ENCODE measurements at regions not wholly inside any gene's neighbourhood (a gene's known extent, or its start where the extent isn't known, plus 50 kb on each side); places are given as distances from the start of the nearest gene placed in this dataset.

DNA sequence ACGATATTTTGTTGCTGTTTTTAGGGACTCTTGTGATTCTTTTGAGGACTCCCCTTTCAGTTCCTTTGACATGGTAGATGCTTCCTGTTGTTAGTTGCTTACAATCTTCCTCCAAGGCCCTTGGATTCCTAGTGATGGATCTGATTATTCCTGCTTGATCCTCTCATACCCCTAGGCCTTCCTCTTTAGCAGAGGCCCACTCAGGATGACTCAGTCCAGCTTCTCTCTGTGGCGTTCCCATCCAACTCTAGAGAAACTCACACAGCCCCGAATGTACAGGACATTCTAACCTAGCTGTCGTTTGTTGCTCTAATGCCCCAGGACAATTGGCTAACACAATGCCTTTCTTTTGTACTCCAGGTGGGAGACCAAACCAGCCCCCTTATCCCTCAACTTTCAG is 191.4 kb downstream of the POSTN start:
- Histone ChIP-seq H3K36me3 (replicated peaks in 1 of 2) (no peaks in the 10 kb centered on the region), H3K27ac (no peak overlapping the region), H3K4me3 (no peak overlapping the region), H3K9me3 (replicated peaks in 1 of 3) (no peaks in the 10 kb centered on the region), H3K27me3 (no peaks in the 10 kb centered on the region), H3K4me1 (replicated peaks in 1 of 2) (no peaks in the 10 kb centered on the region)
- intact Hi-C loops (cut with DNase I) = no loop called here
- TF ChIP-seq, protein P1, sequence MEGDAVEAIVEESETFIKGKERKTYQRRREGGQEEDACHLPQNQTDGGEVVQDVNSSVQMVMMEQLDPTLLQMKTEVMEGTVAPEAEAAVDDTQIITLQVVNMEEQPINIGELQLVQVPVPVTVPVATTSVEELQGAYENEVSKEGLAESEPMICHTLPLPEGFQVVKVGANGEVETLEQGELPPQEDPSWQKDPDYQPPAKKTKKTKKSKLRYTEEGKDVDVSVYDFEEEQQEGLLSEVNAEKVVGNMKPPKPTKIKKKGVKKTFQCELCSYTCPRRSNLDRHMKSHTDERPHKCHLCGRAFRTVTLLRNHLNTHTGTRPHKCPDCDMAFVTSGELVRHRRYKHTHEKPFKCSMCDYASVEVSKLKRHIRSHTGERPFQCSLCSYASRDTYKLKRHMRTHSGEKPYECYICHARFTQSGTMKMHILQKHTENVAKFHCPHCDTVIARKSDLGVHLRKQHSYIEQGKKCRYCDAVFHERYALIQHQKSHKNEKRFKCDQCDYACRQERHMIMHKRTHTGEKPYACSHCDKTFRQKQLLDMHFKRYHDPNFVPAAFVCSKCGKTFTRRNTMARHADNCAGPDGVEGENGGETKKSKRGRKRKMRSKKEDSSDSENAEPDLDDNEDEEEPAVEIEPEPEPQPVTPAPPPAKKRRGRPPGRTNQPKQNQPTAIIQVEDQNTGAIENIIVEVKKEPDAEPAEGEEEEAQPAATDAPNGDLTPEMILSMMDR (IDR thresholded peaks at IDR 0.05) = no peak
- TF ChIP-seq POLR2A (IDR thresholded peaks at IDR 0.05) = no peak
- 57 to 78% (median 70%) methylated on average over 4 of the region's 4 CpGs for WGBS, 4 donors
- DNase-seq = no peak

DNA sequence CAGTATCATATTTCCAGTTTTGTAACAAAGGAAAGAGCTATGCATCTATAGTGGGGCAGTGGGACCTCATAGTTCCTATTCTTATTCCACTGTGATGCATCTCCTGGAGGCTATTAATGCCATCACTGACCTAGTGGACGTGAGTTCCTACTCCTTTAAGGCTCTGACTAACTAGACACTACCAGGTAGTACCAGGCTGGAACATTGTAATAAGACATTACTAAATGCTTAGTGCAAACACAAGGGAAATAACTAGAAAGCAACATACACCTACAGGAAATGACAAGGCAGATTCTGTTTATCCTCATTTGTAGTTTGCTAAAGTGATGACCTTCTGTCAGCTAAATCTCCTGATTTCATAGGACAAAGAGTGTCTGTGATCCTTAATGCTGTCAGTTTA is 192.5 kb downstream of the POSTN start:
- intact Hi-C loops (cut with DNase I) = no loop called here
- no peak overlapping the region for H3K4me3 ChIP-seq
- no peaks in the 10 kb centered on the region for H3K9me3 ChIP-seq (replicated peaks in 1 of 3)
- TF ChIP-seq, protein P1 (IDR thresholded peaks at IDR 0.05) = no peak
- no peak for TF ChIP-seq POLR2A (IDR thresholded peaks at IDR 0.05)
- WGBS, 4 donors = 40 to 64% (median 55%) methylated on average over 1 of the region's 1 CpG
- no peak for DNase-seq
- H3K4me1 ChIP-seq (replicated peaks in 1 of 2) = no peaks in the 10 kb centered on the region
- H3K36me3 ChIP-seq (replicated peaks in 1 of 2) = no peaks in the 10 kb centered on the region
- no peaks in the 10 kb centered on the region for H3K27me3 ChIP-seq
- H3K27ac ChIP-seq = no peak overlapping the region

DNA sequence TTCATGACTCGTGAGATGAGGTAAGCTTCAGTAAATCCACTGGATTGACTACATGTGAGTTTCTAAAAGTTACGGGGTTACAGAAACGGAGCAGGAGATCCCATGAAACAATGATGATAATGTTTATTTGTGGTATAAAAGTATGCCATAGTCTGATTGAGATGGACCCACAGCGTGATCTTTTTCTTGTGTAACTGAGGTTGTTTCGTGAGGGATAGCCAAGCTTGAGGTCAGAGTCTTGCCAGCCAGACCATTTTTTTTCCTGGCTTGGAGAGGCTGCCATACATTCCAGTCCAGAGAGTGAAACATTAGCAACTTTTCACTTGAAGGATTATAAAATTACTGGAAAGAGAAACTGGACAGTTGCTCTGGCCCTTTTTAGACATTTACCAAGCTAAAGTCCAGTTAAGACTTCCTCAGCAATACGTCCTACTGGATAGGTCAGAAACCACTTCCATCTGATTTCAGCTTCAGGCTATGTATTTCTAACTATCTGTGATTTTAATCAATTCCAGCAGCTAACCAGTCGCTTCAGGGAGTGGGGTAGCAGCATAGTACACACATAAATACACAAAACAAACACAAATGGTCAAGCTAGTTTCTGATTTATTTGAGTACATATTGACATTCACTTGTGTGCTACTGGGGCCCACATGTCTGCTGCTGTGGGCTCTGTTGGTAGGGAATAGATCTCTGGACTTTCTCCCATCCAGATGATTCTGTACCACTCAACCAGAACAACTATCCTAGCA is 194.6 kb downstream of the POSTN start:
- H3K4me1 ChIP-seq (replicated peaks in 1 of 2) = no peaks in the 10 kb centered on the region
- no peak overlapping the region for H3K27ac ChIP-seq
- no peaks in the 10 kb centered on the region for H3K9me3 ChIP-seq (replicated peaks in 1 of 3)
- intact Hi-C loops (cut with DNase I) = no loop called here
- H3K27me3 ChIP-seq = no peaks in the 10 kb centered on the region
- no peak for DNase-seq
- TF ChIP-seq, protein P1 (IDR thresholded peaks at IDR 0.05) = no peak
- TF ChIP-seq POLR2A (IDR thresholded peaks at IDR 0.05) = no peak
- no peaks in the 10 kb centered on the region for H3K36me3 ChIP-seq (replicated peaks in 1 of 2)
- WGBS, 4 donors = 60 to 67% (median 63%) methylated on average over 7 of the region's 7 CpGs
- H3K4me3 ChIP-seq = no peak overlapping the region

DNA sequence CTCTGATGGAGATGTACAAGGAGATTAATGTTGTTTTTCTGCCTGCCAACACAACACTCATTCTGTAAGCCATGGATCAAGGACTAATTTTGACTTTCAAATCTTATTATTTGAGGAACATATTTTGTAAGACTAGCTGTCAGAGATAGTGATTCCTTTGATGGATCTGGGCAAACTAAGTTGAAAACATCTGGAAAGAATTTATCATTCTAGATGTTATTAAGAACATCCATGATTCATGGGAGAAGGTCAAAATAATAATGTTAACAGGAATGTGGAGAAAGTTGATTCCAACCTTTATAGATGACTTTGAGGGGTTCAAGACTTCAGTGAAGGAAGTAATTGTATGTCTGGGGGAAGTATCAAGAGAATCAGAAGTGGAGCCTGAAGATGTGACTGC is 196.8 kb downstream of the POSTN start:
- Histone ChIP-seq H3K36me3 (replicated peaks in 1 of 2) (no peaks in the 10 kb centered on the region), H3K27ac (no peak overlapping the region), H3K27me3 (no peaks in the 10 kb centered on the region), H3K9me3 (replicated peaks in 1 of 3) (no peaks in the 10 kb centered on the region), H3K4me3 (no peak overlapping the region), H3K4me1 (replicated peaks in 1 of 2) (no peaks in the 10 kb centered on the region)
- DNase-seq = no peak
- TF ChIP-seq, protein P1 (IDR thresholded peaks at IDR 0.05) = no peak
- no peak for TF ChIP-seq POLR2A (IDR thresholded peaks at IDR 0.05)
- intact Hi-C loops (cut with DNase I) = no loop called here
